ENCODE measurements at regions not wholly inside any gene's neighbourhood (a gene's known extent, or its start where the extent isn't known, plus 50 kb on each side); places are given as distances from the start of the nearest gene placed in this dataset.
"Not testable (repeated sequence)": the region's sequence is repeated elsewhere in the genome, so short reads cannot be mapped to it uniquely, and the experiment has no call there.

- DNase-seq (ENCODE audit: low spot score in 2 of 2), result no peak
- Mint-ChIP-seq H3K9me3 (peaks cover 9% of the 10 kb centered on the region), H3K4me1 (no peaks in the 10 kb centered on the region), H3K4me3 (no peak overlapping the region), H3K27ac (ENCODE audit: low read depth) (no peak overlapping the region), H3K36me3 (ENCODE audit: insufficient read depth) (no peaks in the 10 kb centered on the region), H3K27me3 (peaks cover 25% of the 10 kb centered on the region)
- no peak for ATAC-seq (replicated peaks; ENCODE audit: extremely low read depth, poor library complexity, severe bottlenecking)
Observed at GRCh38 chr7:138246428-138246827, 170.2 kb downstream of the AKR1D1 start.

GRCh38 chr7:138247081-138247480 lies 170.8 kb downstream of the AKR1D1 start:
- peaks cover 9% of the 10 kb centered on the region for H3K9me3 Mint-ChIP-seq
- no peaks in the 10 kb centered on the region for H3K4me1 Mint-ChIP-seq
- no peaks in the 10 kb centered on the region for H3K36me3 Mint-ChIP-seq (ENCODE audit: insufficient read depth)
- no peak overlapping the region for H3K27ac Mint-ChIP-seq (ENCODE audit: low read depth)
- no peak for ATAC-seq (replicated peaks; ENCODE audit: extremely low read depth, poor library complexity, severe bottlenecking)
- H3K4me3 Mint-ChIP-seq, result no peak overlapping the region
- DNase-seq (ENCODE audit: low spot score in 2 of 2), result no peak
- peaks cover 25% of the 10 kb centered on the region for H3K27me3 Mint-ChIP-seq

GRCh38 chr7:138247568-138248333 lies 171.5 kb downstream of the AKR1D1 start:
- Mint-ChIP-seq H3K36me3 (ENCODE audit: insufficient read depth) (no peaks in the 10 kb centered on the region), H3K27me3 (peaks cover 26% of the 10 kb centered on the region), H3K4me1 (no peaks in the 10 kb centered on the region), H3K27ac (ENCODE audit: low read depth) (no peak overlapping the region), H3K9me3 (peaks cover 9% of the 10 kb centered on the region), H3K4me3 (no peak overlapping the region)
- DNase-seq (ENCODE audit: low spot score in 2 of 2), result no peak
- no peak for ATAC-seq (replicated peaks; ENCODE audit: extremely low read depth, poor library complexity, severe bottlenecking)

GRCh38 chr7:138248609-138249008 lies 172.3 kb downstream of the AKR1D1 start:
- Mint-ChIP-seq H3K4me3 (no peak overlapping the region), H3K9me3 (peaks cover 15% of the 10 kb centered on the region), H3K4me1 (no peaks in the 10 kb centered on the region), H3K36me3 (ENCODE audit: insufficient read depth) (no peaks in the 10 kb centered on the region), H3K27ac (ENCODE audit: low read depth) (no peak overlapping the region), H3K27me3 (peaks cover 35% of the 10 kb centered on the region)
- DNase-seq (ENCODE audit: low spot score in 2 of 2), result no peak
- no peak for ATAC-seq (replicated peaks; ENCODE audit: extremely low read depth, poor library complexity, severe bottlenecking)

GRCh38 chr7:138249975-138250374 lies 173.7 kb downstream of the AKR1D1 start:
- ATAC-seq (replicated peaks; ENCODE audit: extremely low read depth, poor library complexity, severe bottlenecking), result no peak
- H3K36me3 Mint-ChIP-seq (ENCODE audit: insufficient read depth), result no peaks in the 10 kb centered on the region
- H3K9me3 Mint-ChIP-seq, result peaks cover 15% of the 10 kb centered on the region
- DNase-seq (ENCODE audit: low spot score in 2 of 2), result no peak
- no peaks in the 10 kb centered on the region for H3K4me1 Mint-ChIP-seq
- H3K27ac Mint-ChIP-seq (ENCODE audit: low read depth), result no peak overlapping the region
- H3K27me3 Mint-ChIP-seq, result peaks cover 32% of the 10 kb centered on the region
- no peak overlapping the region for H3K4me3 Mint-ChIP-seq

- H3K4me1 Mint-ChIP-seq; H3K9me3 Mint-ChIP-seq; H3K36me3 Mint-ChIP-seq (ENCODE audit: insufficient read depth); DNase-seq (ENCODE audit: low spot score in 2 of 2); H3K4me3 Mint-ChIP-seq; H3K27ac Mint-ChIP-seq (ENCODE audit: low read depth); ATAC-seq (replicated peaks; ENCODE audit: extremely low read depth, poor library complexity, severe bottlenecking): not testable (repeated sequence)
- peaks cover 12% of the 10 kb centered on the region for H3K27me3 Mint-ChIP-seq
Observed at GRCh38 chr7:138252666-138253065, 176.4 kb downstream of the AKR1D1 start.

- Mint-ChIP-seq H3K9me3 (peaks cover 6% of the 10 kb centered on the region), H3K4me1 (no peaks in the 10 kb centered on the region), H3K36me3 (ENCODE audit: insufficient read depth) (no peaks in the 10 kb centered on the region), H3K27ac (ENCODE audit: low read depth) (no peak overlapping the region), H3K27me3 (peaks cover 12% of the 10 kb centered on the region), H3K4me3 (no peak overlapping the region)
- ATAC-seq (replicated peaks; ENCODE audit: extremely low read depth, poor library complexity, severe bottlenecking) (no peak), DNase-seq (ENCODE audit: low spot score in 2 of 2) (no peak)
Observed at GRCh38 chr7:138254444-138254843, 178.2 kb downstream of the AKR1D1 start.

- ATAC-seq (replicated peaks; ENCODE audit: extremely low read depth, poor library complexity, severe bottlenecking) (no peak), DNase-seq (ENCODE audit: low spot score in 2 of 2) (no peak)
- Mint-ChIP-seq H3K27me3 (peaks cover 12% of the 10 kb centered on the region), H3K9me3 (peaks cover 6% of the 10 kb centered on the region), H3K4me3 (no peak overlapping the region), H3K27ac (ENCODE audit: low read depth) (no peak overlapping the region), H3K4me1 (no peaks in the 10 kb centered on the region), H3K36me3 (ENCODE audit: insufficient read depth) (no peaks in the 10 kb centered on the region)
Observed at GRCh38 chr7:138257459-138258196, 181.4 kb downstream of the AKR1D1 start.

- no peak for DNase-seq (ENCODE audit: low spot score in 2 of 2)
- Mint-ChIP-seq H3K27me3 (peaks cover 7% of the 10 kb centered on the region), H3K4me1 (no peaks in the 10 kb centered on the region), H3K9me3 (peaks cover 3% of the 10 kb centered on the region), H3K4me3 (no peak overlapping the region), H3K36me3 (ENCODE audit: insufficient read depth) (no peaks in the 10 kb centered on the region), H3K27ac (ENCODE audit: low read depth) (no peak overlapping the region)
- no peak for ATAC-seq (replicated peaks; ENCODE audit: extremely low read depth, poor library complexity, severe bottlenecking)
Observed at GRCh38 chr7:138258197-138258559, 181.9 kb downstream of the AKR1D1 start.

- no peaks in the 10 kb centered on the region for H3K36me3 Mint-ChIP-seq (ENCODE audit: insufficient read depth)
- no peaks in the 10 kb centered on the region for H3K27me3 Mint-ChIP-seq
- no peaks in the 10 kb centered on the region for H3K9me3 Mint-ChIP-seq
- H3K4me1 Mint-ChIP-seq, result no peaks in the 10 kb centered on the region
- no peak overlapping the region for H3K4me3 Mint-ChIP-seq
- DNase-seq (ENCODE audit: low spot score in 2 of 2) (no peak), ATAC-seq (replicated peaks; ENCODE audit: extremely low read depth, poor library complexity, severe bottlenecking) (no peak)
- no peak overlapping the region for H3K27ac Mint-ChIP-seq (ENCODE audit: low read depth)
Observed at GRCh38 chr7:138259675-138260074, 183.4 kb downstream of the AKR1D1 start.

- no peaks in the 10 kb centered on the region for H3K4me1 Mint-ChIP-seq
- no peaks in the 10 kb centered on the region for H3K9me3 Mint-ChIP-seq
- H3K4me3 Mint-ChIP-seq, result no peak overlapping the region
- DNase-seq (ENCODE audit: low spot score in 2 of 2), result no peak
- ATAC-seq (replicated peaks; ENCODE audit: extremely low read depth, poor library complexity, severe bottlenecking), result no peak
- H3K36me3 Mint-ChIP-seq (ENCODE audit: insufficient read depth), result no peaks in the 10 kb centered on the region
- H3K27ac Mint-ChIP-seq (ENCODE audit: low read depth), result no peak overlapping the region
- peaks cover 14% of the 10 kb centered on the region for H3K27me3 Mint-ChIP-seq
Observed at GRCh38 chr7:138267934-138268333, 191.7 kb downstream of the AKR1D1 start.

GRCh38 chr7:138276891-138277290 lies 183.2 kb upstream of the TRIM24 start:
- Mint-ChIP-seq H3K9me3 (no peaks in the 10 kb centered on the region), H3K4me1 (no peaks in the 10 kb centered on the region), H3K27me3 (peaks cover 4% of the 10 kb centered on the region), H3K36me3 (ENCODE audit: insufficient read depth) (no peaks in the 10 kb centered on the region), H3K27ac (ENCODE audit: low read depth) (no peak overlapping the region), H3K4me3 (no peak overlapping the region)
- DNase-seq (ENCODE audit: low spot score in 2 of 2), result no peak
- no peak for ATAC-seq (replicated peaks; ENCODE audit: extremely low read depth, poor library complexity, severe bottlenecking)

- Mint-ChIP-seq H3K36me3 (ENCODE audit: insufficient read depth) (no peaks in the 10 kb centered on the region), H3K9me3 (no peaks in the 10 kb centered on the region), H3K4me3 (no peak overlapping the region), H3K4me1 (no peaks in the 10 kb centered on the region), H3K27ac (ENCODE audit: low read depth) (no peak overlapping the region), H3K27me3 (peaks cover 18% of the 10 kb centered on the region)
- DNase-seq (ENCODE audit: low spot score in 2 of 2) (no peak), ATAC-seq (replicated peaks; ENCODE audit: extremely low read depth, poor library complexity, severe bottlenecking) (no peak)
Observed at GRCh38 chr7:138278601-138279000, 181.5 kb upstream of the TRIM24 start.
